K562 (cell line): ENCODE measurements at regions not wholly inside any gene's neighbourhood (a gene's known extent, or its start where the extent isn't known, plus 50 kb on each side); places are given as distances from the start of the nearest gene placed in this dataset.

Experiments used
- POLR2A ChIP-seq: fragments of 450-650 bp; conservative IDR thresholded peaks from 2 replicates; pipeline ENCODE4 v1.6.1; 2016
- TF ChIP-seq, protein P1 (sequence below): sonication (generic); formaldehyde crosslinking; IDR thresholded peaks from 2 replicates; pipeline ENCODE4 v1.5.0; 2020; ENCODE audit warnings: missing genetic modification reagents
- TF ChIP-seq, protein P2 (sequence below), 3 experiments: IDR thresholded peaks in 2 of 3; conservative IDR thresholded peaks in 1 of 3; 2 replicates each; pipeline ENCODE4 v1.5.1; 2011 to 2012; ENCODE audit warnings: low read length in 3 of 3, mild to moderate bottlenecking in 3 of 3, control low read depth in 2 of 3, improper control_type of control experiment in 1 of 3, inconsistent platforms in 1 of 3, low read depth in 1 of 3, mixed read lengths in 1 of 3, moderate library complexity in 1 of 3; ENCODE audit not compliant: insufficient read depth in 2 of 3

DNA sequence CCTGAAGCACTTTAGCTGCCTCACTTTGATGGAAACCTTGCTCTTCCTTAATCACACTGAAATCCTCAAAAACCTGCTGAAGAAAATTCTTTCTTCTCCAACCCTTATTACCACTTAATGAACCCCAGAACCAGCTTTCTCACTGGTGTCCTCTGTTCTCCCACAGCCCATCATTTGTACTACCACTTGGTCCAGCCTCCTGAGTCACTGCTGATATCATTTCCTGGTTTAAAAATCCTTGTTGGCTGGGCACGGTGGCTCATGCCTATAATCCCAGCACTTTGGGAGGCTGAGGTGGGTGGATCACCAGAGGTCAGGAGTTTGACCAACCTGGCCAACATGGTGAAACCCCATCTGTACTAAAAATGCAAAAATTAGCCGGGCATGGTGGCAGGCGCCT, 418.6 kb upstream of the KCNMB2 start:
- TF ChIP-seq POLR2A, result no peak
- TF ChIP-seq, protein P1, sequence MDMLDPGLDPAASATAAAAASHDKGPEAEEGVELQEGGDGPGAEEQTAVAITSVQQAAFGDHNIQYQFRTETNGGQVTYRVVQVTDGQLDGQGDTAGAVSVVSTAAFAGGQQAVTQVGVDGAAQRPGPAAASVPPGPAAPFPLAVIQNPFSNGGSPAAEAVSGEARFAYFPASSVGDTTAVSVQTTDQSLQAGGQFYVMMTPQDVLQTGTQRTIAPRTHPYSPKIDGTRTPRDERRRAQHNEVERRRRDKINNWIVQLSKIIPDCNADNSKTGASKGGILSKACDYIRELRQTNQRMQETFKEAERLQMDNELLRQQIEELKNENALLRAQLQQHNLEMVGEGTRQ (CRISPR knock-in tag), result no peak
- TF ChIP-seq, protein P2, sequence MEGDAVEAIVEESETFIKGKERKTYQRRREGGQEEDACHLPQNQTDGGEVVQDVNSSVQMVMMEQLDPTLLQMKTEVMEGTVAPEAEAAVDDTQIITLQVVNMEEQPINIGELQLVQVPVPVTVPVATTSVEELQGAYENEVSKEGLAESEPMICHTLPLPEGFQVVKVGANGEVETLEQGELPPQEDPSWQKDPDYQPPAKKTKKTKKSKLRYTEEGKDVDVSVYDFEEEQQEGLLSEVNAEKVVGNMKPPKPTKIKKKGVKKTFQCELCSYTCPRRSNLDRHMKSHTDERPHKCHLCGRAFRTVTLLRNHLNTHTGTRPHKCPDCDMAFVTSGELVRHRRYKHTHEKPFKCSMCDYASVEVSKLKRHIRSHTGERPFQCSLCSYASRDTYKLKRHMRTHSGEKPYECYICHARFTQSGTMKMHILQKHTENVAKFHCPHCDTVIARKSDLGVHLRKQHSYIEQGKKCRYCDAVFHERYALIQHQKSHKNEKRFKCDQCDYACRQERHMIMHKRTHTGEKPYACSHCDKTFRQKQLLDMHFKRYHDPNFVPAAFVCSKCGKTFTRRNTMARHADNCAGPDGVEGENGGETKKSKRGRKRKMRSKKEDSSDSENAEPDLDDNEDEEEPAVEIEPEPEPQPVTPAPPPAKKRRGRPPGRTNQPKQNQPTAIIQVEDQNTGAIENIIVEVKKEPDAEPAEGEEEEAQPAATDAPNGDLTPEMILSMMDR (IDR thresholded peaks at IDR 0.05 in 2 of 3, conservative IDR thresholded peaks at IDR 0.05 in 1 of 3; ENCODE audit: insufficient read depth in 2 of 3, low read depth in 1 of 3, low read length in 3 of 3), result no peak
